Uterus (tissue), 2 donors: ENCODE measurements at regions not wholly inside any gene's neighbourhood (a gene's known extent, or its start where the extent isn't known, plus 50 kb on each side); places are given as distances from the start of the nearest gene placed in this dataset.

Source experiments
- CTCF ChIP-seq, 4 experiments: fragments of 200-600 bp in 2 of 4; fragments of 450-650 bp in 2 of 4; sonication (generic) in 2 of 4; IDR thresholded peaks; one replicate each; pipeline ENCODE4 v1.5.1; 2016 to 2019; ENCODE audit warnings: antibody characterized with exemption in 4 of 4, mild to moderate bottlenecking in 2 of 4, moderate library complexity in 1 of 4
- POLR2A ChIP-seq, 2 donors: fragments of 450-650 bp; IDR thresholded peaks; one replicate each; pipeline ENCODE4 v1.6.1; 2016; ENCODE audit warnings: antibody characterized with exemption in 2 of 2, mild to moderate bottlenecking in 1 of 2, moderate library complexity in 1 of 2

- no peak for TF ChIP-seq CTCF (IDR thresholded peaks at IDR 0.05)
- no peak for TF ChIP-seq POLR2A (IDR thresholded peaks at IDR 0.05)
These were observed 172.5 kb downstream of the CCDC71L start for GRCh38 chr7:106488465-106488864.
